GM18873 (cell line): ENCODE measurements at regions not wholly inside any gene's neighbourhood (a gene's known extent, or its start where the extent isn't known, plus 50 kb on each side); places are given as distances from the start of the nearest gene placed in this dataset.
"Not testable (repeated sequence)": the region's sequence is repeated elsewhere in the genome, so short reads cannot be mapped to it uniquely, and the experiment has no call there.

Experiments
- ATAC-seq: cut with Tn5 transposase; IDR thresholded peaks from one replicate; pipeline ENCODE4 v1.9.1; 2021; ENCODE audit warnings: mild to moderate bottlenecking, moderate library complexity, moderate number of reproducible peaks; ENCODE audit not compliant: unreplicated experiment, low FRiP score

DNA sequence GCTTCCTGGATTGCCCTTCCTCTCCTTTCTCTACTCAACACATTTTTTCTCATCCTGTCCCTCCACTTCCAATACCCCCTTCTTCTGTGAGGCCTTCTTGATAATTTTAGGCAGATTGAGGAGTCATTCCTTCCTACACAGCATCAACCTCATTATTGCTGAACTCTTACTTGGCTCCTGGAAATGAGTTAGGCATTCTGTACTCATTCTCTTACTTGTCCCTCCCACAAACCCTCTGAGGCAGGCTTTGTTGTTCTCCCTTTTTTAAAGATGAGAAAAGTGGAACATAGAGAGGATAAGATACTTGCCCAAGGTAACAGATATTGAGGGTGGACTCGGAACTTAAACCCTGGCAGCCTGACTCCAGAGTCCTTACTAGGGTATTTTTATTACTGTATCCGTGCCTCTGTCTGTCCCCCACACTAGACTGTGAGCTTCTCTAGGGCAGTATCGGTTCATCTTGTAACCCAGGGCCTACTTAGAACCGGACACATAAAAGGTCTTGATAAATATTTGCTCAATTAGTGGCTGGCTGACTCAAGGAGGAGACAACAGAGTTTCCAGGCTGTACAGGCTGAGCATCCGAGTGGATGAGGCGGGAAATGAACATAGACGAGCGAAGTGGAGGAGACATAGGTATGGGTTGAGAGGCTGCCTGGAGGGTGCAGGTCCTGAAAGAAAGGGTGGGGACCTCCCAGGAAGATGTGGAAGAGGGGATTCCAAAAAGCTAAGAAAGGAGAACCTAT is 148.7 kb upstream of the ATP2B2 start:
- ATAC-seq, result no peak

DNA sequence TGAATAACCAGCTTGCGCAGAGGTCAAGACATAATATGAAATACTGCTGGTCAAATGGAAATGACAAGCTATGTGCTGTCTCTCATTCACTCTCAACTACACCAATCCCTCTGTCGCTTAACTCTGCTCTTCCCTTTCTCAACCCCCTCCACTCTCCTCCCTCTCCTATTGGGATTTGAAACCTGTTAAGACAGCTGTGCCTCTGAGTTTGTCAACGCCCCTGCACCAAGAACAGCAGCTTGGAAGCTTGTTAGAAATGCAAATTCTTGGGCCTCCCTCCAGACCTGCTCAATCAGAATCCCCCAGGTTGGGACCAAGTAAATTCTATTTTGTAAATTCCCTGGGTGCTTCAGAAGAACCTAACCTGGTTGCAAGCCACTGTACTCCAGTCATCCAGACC is 149.7 kb upstream of the ATP2B2 start:
- no peak for ATAC-seq

- ATAC-seq, result not testable (repeated sequence)
Observed at GRCh38 chr3:10657339-10657738, 152.0 kb upstream of the ATP2B2 start.

- no peak for ATAC-seq
Observed at GRCh38 chr3:10665592-10665991, 150.4 kb upstream of the SLC6A11 start.

DNA sequence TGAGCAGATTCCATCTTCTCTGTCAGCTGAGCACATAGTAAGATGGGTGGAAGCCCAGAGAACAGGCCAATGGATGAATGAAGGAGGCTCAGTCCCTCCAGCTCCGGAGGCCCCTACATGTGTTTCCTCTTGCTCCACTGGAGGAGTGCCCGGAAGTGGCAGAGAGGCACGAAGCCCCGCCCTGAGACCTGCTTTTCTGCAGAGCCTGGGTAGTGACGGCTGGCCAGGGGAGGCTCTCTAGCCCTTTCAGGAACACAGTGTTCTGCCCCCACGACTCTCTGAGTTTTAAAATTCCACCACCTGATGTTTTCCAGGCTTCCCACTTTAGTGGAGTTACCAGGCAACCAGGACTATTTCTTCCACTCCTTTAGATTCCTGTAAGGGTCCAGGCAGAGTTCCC is 149.4 kb upstream of the SLC6A11 start:
- no peak for ATAC-seq

DNA sequence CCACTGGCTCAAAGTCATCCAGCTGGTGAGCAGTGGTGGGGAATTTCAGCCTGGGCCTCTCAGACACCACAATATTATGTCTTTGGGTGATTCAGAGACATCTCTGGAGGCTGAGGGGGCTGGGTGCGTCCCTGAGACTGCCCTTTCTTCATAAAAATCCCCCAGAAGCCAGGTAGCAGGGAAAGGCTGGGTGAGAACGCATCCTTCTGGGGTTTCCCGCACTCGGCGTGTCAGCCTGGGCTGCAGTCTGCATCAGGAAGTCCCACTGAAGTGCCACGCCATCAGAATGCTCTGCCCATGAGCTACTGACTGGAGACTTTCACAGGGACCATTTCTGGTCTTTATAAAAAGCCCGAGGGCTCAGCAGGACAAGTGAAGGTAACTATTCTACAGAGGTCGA is 148.8 kb upstream of the SLC6A11 start:
- ATAC-seq, result no peak

- no peak for ATAC-seq
Observed at GRCh38 chr3:10667901-10668476, 148.0 kb upstream of the SLC6A11 start.

GRCh38 chr3:10669490-10670048 is 146.5 kb upstream of the SLC6A11 start:
- ATAC-seq, result no peak

DNA sequence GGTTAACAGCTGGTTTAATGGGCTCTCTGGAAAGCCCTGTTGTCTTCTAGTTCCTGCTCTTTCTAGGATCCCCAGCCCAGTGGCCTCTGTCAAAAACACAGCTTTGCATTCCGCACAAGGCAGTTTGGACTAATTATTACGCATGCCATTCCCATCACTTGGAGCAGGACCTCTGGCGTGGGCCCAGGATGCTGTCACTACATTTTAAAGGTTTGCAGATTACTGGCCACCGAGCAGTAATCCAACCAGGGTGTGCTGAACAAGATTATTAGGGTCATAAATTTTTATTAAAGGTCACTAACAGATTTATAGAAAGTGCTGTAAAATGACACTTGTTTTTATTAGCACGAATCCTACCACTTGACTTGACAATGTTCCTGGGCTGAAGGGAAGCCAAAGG is 143.6 kb upstream of the SLC6A11 start:
- ATAC-seq, result no peak

- ATAC-seq, result no peak
Observed at GRCh38 chr3:10674578-10674977, 141.4 kb upstream of the SLC6A11 start.

- no peak for ATAC-seq
Observed at GRCh38 chr3:10676905-10677304, 139.1 kb upstream of the SLC6A11 start.

- ATAC-seq, result no peak
Observed at GRCh38 chr3:10678796-10679376, 137.1 kb upstream of the SLC6A11 start.

DNA sequence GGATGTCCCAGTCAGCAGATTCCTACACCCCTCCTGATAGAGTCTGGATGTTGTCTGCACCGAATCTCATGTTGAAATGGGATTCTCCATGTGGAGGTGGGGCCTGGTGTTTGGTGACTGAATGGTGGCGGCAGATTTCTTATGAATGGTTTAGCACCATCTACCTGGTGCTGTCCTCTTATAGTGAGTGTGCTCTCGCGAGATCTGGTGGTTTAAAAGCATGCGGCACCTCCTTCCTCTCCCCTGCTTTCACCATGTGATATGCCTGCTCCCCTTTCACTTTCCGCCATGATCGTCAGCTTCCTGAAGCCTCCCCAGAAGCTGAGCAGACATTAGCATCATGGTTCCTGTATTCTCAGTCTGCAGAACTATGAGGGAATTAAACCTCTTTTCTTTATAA is 135.2 kb upstream of the SLC6A11 start:
- ATAC-seq, result no peak

DNA sequence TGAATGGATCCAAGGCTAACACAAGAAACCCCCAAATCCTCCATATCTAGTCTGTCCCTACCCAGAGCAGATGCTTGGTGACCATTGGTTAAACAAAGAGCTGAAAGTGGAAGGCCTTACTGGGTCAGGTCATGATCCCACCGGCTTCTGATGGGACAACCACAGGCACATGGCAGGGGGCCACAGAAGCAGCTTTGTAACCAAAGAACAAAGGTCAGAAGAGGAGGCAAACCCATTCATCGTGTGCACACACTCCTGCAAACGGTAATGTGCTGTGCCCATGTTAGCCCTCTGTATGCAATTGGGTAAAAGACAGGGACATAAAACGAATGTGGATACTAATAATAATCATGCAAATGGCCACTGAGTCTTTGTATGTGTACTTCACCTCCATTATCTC is 133.3 kb upstream of the SLC6A11 start:
- ATAC-seq, result no peak

DNA sequence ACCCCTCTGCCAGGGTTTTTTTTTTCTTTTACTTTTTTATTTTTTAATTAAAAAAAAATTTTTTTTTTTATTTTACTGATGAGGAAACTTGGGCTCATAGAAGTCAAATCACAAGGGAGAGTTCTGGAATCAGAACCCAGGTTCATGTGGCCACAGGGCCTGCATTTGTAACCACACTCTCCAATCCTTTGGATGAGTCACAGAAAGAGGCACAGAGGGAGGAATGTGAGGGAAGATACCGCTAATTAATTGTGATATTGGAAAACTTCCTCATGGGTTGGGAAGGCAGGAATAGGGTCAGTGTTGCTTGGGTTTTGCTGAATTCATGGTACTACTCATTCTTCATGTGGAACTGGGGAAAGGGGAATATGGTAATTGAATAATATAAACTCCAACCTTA is 132.9 kb upstream of the SLC6A11 start:
- no peak for ATAC-seq

- ATAC-seq, result no peak
Observed at GRCh38 chr3:10688126-10688525, 127.9 kb upstream of the SLC6A11 start.

GRCh38 chr3:10688548-10689172 is 127.4 kb upstream of the SLC6A11 start:
- no peak for ATAC-seq

DNA sequence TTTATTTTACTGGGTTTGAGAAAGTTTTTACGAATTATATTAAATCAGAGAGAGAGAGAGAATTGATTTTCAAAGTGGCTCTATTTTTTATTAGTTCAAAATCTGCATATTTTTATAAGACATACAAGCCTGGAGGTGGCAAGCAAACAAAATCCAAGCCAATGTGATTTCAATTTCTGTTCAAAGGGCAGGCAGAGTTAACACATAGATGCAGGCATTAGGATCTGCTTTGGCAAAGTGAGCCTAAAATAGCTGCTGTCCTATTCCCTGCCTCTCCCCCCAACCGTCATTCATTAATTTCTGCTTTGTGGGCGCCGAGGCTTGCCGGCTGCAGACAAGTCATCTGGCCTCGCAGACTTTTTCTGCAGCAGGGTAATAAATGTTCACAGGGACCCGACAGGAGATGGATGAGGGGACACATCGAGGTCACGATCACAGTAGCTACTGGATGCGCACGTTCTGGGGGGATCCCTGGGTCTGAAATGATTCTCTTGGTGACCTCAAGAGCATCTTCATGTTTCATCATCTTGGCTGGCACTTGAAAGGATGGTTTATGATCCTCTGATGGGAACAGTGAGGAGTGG is 123.9 kb upstream of the SLC6A11 start:
- no peak for ATAC-seq

DNA sequence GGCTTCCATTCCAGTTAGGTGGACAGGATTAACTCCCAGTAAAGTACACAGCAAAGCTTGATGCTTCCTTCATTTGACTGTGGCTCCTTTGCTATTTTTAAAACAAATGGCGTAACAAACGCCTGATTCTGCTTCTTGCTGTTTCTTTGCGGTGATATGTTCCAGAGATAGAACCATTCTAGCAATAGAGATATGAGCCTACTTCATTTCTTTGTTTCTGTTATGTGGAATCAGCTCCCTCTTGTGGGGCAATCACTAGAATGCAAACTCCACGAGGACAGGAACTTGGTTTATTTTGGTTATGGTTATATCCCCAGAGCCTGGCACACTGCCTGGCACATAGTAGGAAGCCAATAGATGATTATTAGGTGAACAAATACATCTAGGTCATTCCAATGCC is 122.6 kb upstream of the SLC6A11 start:
- ATAC-seq, result no peak

DNA sequence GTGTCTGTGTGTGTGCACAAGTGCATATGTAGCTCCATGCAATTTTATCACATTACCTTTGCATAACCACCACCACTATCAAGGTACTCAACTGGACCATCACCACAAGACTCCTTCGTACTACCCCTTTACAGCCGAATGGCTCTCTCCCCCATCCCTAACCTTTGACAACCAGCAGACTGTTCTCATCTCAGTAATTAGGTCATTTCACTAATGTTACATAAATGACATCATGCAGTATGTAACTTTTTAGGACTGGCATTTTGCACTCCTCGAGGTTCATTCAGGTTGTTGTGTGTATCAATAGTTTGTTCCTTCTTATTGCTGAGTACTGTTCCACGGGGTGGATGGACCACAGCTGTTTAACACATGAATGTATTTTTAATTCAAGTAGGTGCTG is 121.8 kb upstream of the SLC6A11 start:
- ATAC-seq, result no peak

- ATAC-seq, result not testable (repeated sequence)
Observed at GRCh38 chr3:10695186-10695585, 120.8 kb upstream of the SLC6A11 start.
